NCI-H2227 (cell line): ENCODE measurements at regions not wholly inside any gene's neighbourhood (a gene's known extent, or its start where the extent isn't known, plus 50 kb on each side); places are given as distances from the start of the nearest gene placed in this dataset.

Source experiments
- DNase-seq: peaks from one replicate; lab custom pipeline; 2025; ENCODE audit not compliant: unreplicated experiment; lab: John Stamatoyannopoulos, UW

GRCh38 chr5:110346893-110347358 lies 379.5 kb downstream of the TMEM232 start:
- DNase-seq: no peak

- DNase-seq: no peak
Observed at GRCh38 chr5:110347781-110348180, 378.7 kb downstream of the TMEM232 start.

- DNase-seq: no peak
Observed at GRCh38 chr5:110351430-110351829, 375.0 kb downstream of the TMEM232 start.

GRCh38 chr5:110354311-110354710 lies 372.2 kb downstream of the TMEM232 start:
- DNase-seq: no peak

- DNase-seq: no peak
Observed at GRCh38 chr5:110354915-110355644, 371.4 kb downstream of the TMEM232 start.

GRCh38 chr5:110356677-110357076 lies 369.8 kb downstream of the TMEM232 start:
- DNase-seq: no peak

- no peak for DNase-seq
Observed at GRCh38 chr5:110359221-110359620, 367.2 kb downstream of the TMEM232 start.

- no peak for DNase-seq
Observed at GRCh38 chr5:110361471-110361870, 365.0 kb downstream of the TMEM232 start.

GRCh38 chr5:110362261-110362660 lies 364.2 kb downstream of the TMEM232 start:
- DNase-seq: no peak

- DNase-seq: no peak
Observed at GRCh38 chr5:110366716-110367115, 359.8 kb downstream of the TMEM232 start.
